NCI-H187 (cell line): ENCODE measurements at regions not wholly inside any gene's neighbourhood (a gene's known extent, or its start where the extent isn't known, plus 50 kb on each side); places are given as distances from the start of the nearest gene placed in this dataset.
"Not testable (repeated sequence)": the region's sequence is repeated elsewhere in the genome, so short reads cannot be mapped to it uniquely, and the experiment has no call there.

Experiments
- DNase-seq, 2 experiments: peaks; one replicate each; lab custom pipeline; 2025; lab: John Stamatoyannopoulos, UW

GRCh38 chr12:19666070-19666469, 226.8 kb downstream of the AEBP2 start:
- DNase-seq = no peak

- DNase-seq = no peak
These were observed 230.5 kb downstream of the AEBP2 start for GRCh38 chr12:19669793-19670192.

DNA sequence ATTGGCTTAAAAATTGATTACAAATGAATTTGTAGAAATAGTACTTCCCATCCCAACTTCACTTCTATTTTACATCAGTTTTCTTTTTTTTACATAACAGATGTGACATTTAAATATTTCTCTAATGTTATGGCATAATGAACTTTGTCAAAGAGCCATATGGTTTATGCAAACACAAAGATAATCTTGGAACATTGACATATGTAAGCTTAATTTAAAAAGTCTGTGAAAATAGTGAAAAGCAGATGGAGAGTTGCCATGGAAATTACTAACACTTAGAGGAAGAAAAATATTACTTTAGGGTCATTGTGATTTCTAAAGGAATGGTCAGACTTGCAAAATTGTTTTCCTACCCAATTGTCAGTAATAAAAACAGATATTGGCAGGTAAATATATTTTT, 232.4 kb downstream of the AEBP2 start:
- no peak for DNase-seq

GRCh38 chr12:19674437-19674836, 235.1 kb downstream of the AEBP2 start:
- DNase-seq = no peak

- DNase-seq = no peak
These were observed 236.1 kb downstream of the AEBP2 start for GRCh38 chr12:19675361-19675760.

- DNase-seq = not testable (repeated sequence)
These were observed 239.2 kb downstream of the AEBP2 start for GRCh38 chr12:19678501-19678900.

GRCh38 chr12:19681007-19681406, 241.7 kb downstream of the AEBP2 start:
- no peak for DNase-seq

GRCh38 chr12:19683178-19683927, 244.1 kb downstream of the AEBP2 start:
- DNase-seq = no peak

- no peak for DNase-seq
These were observed 248.1 kb downstream of the AEBP2 start for GRCh38 chr12:19687371-19687770.

GRCh38 chr12:19688532-19688931, 249.2 kb downstream of the AEBP2 start:
- no peak for DNase-seq

- DNase-seq = no peak
These were observed 249.9 kb downstream of the AEBP2 start for GRCh38 chr12:19689226-19689625.

- no peak for DNase-seq
These were observed 250.6 kb downstream of the AEBP2 start for GRCh38 chr12:19689801-19690472.

GRCh38 chr12:19692091-19692490, 252.8 kb downstream of the AEBP2 start:
- DNase-seq = no peak

DNA sequence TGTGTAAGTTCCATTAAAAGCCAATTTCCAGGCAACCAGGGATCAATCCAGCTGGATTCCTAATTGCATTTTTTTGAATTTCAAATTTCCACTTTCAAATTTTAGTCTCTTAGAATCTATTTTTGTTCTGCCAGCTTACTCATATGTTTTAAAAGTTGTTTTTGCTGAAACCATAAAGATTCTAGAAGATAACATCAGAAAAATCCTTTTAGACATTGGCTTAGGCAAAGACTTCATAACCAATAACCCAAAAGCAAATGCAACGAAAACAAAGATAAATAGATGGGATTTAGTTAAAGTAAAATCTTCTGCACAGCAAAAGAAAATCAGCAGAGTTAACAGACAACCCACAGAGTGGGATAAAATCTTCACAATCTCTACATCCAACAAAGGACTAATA, 253.3 kb downstream of the AEBP2 start:
- no peak for DNase-seq

GRCh38 chr12:19694627-19695026, 255.3 kb downstream of the AEBP2 start:
- DNase-seq = no peak

DNA sequence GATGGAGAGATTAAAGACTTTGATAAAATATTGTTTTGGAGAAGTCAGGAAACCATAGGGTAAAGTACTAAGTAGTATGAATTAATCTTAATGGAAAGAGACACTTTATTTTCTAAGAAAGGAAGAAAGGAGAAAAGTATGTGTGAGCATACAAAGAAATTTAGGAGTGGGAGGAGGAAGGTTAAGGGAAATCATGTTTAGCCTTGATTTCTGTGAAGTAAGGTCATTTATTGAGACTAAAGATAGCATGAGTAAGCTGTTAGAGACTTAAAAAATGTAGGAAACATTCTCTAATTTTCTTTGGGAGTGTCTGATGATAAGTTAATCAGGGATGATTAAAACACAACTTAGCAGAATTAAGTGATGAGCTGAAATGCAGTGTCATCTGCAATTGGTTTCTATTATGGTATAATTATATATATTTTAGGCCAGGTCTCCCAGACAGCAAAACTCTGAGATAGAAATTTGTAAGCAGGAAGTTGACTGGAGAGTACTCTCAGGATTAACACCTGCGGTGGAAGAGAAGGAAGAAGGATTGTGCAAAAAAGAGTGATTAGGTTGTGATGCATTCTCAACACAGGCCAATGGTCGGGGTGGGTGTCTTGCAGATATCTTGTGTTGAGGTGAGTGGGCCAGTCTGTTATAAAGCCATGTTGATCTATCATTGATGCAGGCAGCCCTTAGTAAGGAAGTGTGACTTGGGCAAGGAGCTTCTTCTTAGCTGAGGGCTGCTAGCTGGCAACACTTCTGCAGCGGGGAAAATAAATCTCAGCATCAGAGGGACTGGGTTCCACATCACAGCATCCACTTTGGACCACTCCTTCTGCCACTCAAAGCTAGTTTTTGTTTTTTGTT, 256.2 kb downstream of the AEBP2 start:
- no peak for DNase-seq

DNA sequence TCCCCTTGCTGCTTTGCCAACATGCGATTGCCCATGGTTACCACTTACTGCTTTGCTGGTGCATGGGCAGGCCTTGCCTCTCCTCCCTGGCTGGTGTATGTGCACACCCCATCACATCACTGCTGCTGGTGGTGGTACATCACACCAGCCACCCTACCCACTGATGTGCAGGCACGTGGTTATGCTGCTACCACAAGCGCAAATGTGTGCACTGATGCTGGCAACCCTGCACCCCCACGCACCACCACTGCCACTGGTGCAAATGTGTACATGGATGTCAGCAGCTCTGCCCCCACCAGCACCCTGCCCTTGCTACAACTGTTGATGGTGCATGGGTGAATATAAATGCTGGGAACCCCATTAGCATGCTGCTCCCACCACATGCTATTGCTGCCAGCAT, 261.7 kb downstream of the AEBP2 start:
- DNase-seq = no peak

GRCh38 chr12:19704966-19705365, 265.7 kb downstream of the AEBP2 start:
- DNase-seq = no peak

GRCh38 chr12:19706936-19707335, 267.6 kb downstream of the AEBP2 start:
- DNase-seq = no peak

GRCh38 chr12:19707948-19708409, 268.7 kb downstream of the AEBP2 start:
- no peak for DNase-seq

DNA sequence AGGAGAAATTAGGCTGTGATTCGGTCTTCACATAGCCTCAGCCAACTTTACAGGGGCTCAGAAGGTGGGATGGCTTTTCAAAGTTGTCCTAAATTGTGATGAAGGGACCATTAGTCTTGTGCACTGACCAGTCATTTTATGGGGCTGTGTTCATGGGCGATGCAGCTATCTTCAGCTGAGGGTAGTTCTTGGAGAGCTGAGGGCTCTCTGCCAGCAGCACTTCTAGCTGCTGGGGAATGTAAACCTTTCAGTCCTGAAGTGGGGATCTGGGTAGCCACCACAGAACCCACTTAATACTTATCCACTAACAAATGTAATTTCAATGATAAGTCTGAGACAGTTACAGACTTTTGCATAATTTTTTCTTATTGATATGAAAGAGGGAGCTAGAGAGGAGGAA, 270.6 kb downstream of the AEBP2 start:
- DNase-seq = no peak
